ENCODE measurements at regions not wholly inside any gene's neighbourhood (a gene's known extent, or its start where the extent isn't known, plus 50 kb on each side); places are given as distances from the start of the nearest gene placed in this dataset.

GRCh38 chr12:59191372-59191771 lies 271.1 kb upstream of the LRIG3 start:
- DNase-seq (no peak), ATAC-seq (ENCODE audit: low read depth) (no peak)
- H3K27ac ChIP-seq (ENCODE audit: insufficient read depth, low read length), result no peak overlapping the region
- intact Hi-C loops (cut with micrococcal nuclease), result no loop called here
- H3K9me3 ChIP-seq (ENCODE audit: control insufficient read depth, insufficient read depth, low read length), result no peaks in the 10 kb centered on the region
- no peak overlapping the region for H2BK120ac ChIP-seq (ENCODE audit: low read depth, low read length)
- no peaks in the 10 kb centered on the region for H3K4me1 ChIP-seq (ENCODE audit: control insufficient read depth, insufficient read depth, low read length)
- H2AK5ac ChIP-seq (ENCODE audit: low read depth, low read length), result no peak overlapping the region
- no peak overlapping the region for H3K23ac ChIP-seq (ENCODE audit: low read depth, low read length)
- H3K9me1 ChIP-seq (ENCODE audit: insufficient read depth, low read length), result no peaks in the 10 kb centered on the region
- no TSS peak for BruUV-seq (replicated peaks)
- H4K8ac ChIP-seq (ENCODE audit: low read depth in 2 of 2, low read length in 2 of 2), result no peak overlapping the region
- no peak overlapping the region for H2BK15ac ChIP-seq (ENCODE audit: low read depth, low read length)
- no peak overlapping the region for H2AK9ac ChIP-seq (replicated peaks; ENCODE audit: low read depth, low read length, poor library complexity)
- H3K9ac ChIP-seq (ENCODE audit: low read depth, low read length), result no peak overlapping the region
- TF ChIP-seq MXI1 (IDR thresholded peaks at IDR 0.05; ENCODE audit: borderline replicate concordance, low read depth, low read length) (no peak), MAFK (IDR thresholded peaks at IDR 0.05; ENCODE audit: low read depth, low read length) (no peak), RAD21 (IDR thresholded peaks at IDR 0.05; ENCODE audit: low read length) (no peak), NFE2L2 (IDR thresholded peaks at IDR 0.05; ENCODE audit: low read depth, low read length) (no peak)
- TF ChIP-seq, protein P1, sequence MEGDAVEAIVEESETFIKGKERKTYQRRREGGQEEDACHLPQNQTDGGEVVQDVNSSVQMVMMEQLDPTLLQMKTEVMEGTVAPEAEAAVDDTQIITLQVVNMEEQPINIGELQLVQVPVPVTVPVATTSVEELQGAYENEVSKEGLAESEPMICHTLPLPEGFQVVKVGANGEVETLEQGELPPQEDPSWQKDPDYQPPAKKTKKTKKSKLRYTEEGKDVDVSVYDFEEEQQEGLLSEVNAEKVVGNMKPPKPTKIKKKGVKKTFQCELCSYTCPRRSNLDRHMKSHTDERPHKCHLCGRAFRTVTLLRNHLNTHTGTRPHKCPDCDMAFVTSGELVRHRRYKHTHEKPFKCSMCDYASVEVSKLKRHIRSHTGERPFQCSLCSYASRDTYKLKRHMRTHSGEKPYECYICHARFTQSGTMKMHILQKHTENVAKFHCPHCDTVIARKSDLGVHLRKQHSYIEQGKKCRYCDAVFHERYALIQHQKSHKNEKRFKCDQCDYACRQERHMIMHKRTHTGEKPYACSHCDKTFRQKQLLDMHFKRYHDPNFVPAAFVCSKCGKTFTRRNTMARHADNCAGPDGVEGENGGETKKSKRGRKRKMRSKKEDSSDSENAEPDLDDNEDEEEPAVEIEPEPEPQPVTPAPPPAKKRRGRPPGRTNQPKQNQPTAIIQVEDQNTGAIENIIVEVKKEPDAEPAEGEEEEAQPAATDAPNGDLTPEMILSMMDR (conservative IDR thresholded peaks at IDR 0.05; ENCODE audit: low read depth, low read length), result no peak
- no peaks in the 10 kb centered on the region for H3K27me3 ChIP-seq (ENCODE audit: control insufficient read depth, insufficient read depth, low read length)
- H3K4ac ChIP-seq (ENCODE audit: low read depth, low read length), result no peak overlapping the region
- no peak overlapping the region for H2BK5ac ChIP-seq (ENCODE audit: low read depth, low read length, poor library complexity, severe bottlenecking)
- no peaks in the 10 kb centered on the region for H4K20me1 ChIP-seq (ENCODE audit: insufficient read depth, low read length)
- ChIA-PET POLR2A (ENCODE audit: unreplicated experiment) (no interaction called here), CTCF (no interaction called here)
- H3K14ac ChIP-seq (replicated peaks; ENCODE audit: low read depth, low read length), result no peak overlapping the region
- no peaks in the 10 kb centered on the region for H3K36me3 ChIP-seq (ENCODE audit: control insufficient read depth, insufficient read depth, low read length)
- H2BK20ac ChIP-seq (ENCODE audit: low read depth, low read length), result no peak overlapping the region
- no peaks in the 10 kb centered on the region for H3K79me1 ChIP-seq (ENCODE audit: low read depth in 1 of 2, low read length in 2 of 2)
- dilution Hi-C loops (cut with HindIII; ENCODE audit: low sequenced_read_pairs, unreplicated experiment), result no loop called here
- no peak overlapping the region for H2AFZ ChIP-seq (replicated peaks; ENCODE audit: low read length, poor library complexity)
- no peak overlapping the region for H3K4me2 ChIP-seq (ENCODE audit: low read depth, low read length)
- no peak overlapping the region for H3K18ac ChIP-seq (ENCODE audit: low read depth, low read length)
- H4K5ac ChIP-seq (ENCODE audit: low read depth, low read length), result no peak overlapping the region
- in situ Hi-C loops (cut with MboI; ENCODE audit: low sequenced_read_pairs), result no loop called here
- H4K91ac ChIP-seq (ENCODE audit: insufficient read depth, low read depth, low read length), result no peak overlapping the region
- H3K4me3 ChIP-seq (ENCODE audit: insufficient read depth, low read depth, low read length), result no peak overlapping the region
- WGBS, 2 experiments (ENCODE audit: extremely low coverage in 2 of 2, insufficient read length in 1 of 2), result no CpG with 5 or more reads among the region's 1 CpG
- no peak overlapping the region for H3K56ac ChIP-seq (ENCODE audit: extremely low read depth, insufficient read depth, low read length)

Data from IMR-90 (cell line).